ENCODE measurements at regions not wholly inside any gene's neighbourhood (a gene's known extent, or its start where the extent isn't known, plus 50 kb on each side); places are given as distances from the start of the nearest gene placed in this dataset.
A peak's percentile ranks its signal among the peaks of the same experiment; 100 is the strongest.

- no TSS peak for BruUV-seq (replicated peaks)
- H3K79me2 ChIP-seq (ENCODE audit: control insufficient read depth, insufficient read depth, low read length): no peaks in the 10 kb centered on the region
- no peak overlapping the region for H2AFZ ChIP-seq (ENCODE audit: low read depth, low read length)
- H4K20me1 ChIP-seq (replicated peaks; ENCODE audit: control insufficient read depth, extremely low read depth, insufficient read depth, low read length): no peaks in the 10 kb centered on the region
- no peaks in the 10 kb centered on the region for H3K36me3 ChIP-seq (ENCODE audit: control insufficient read depth in 2 of 2, extremely low read depth in 1 of 2, insufficient read depth in 2 of 2, low read length in 2 of 2)
- ChIA-PET CTCF (interaction anchor here (1.3 kb wide), 1 partner anchor 656 kb away, joined by 3 read pairs; no protein-coding TSS in a partner anchor), POLR2A (no interaction called here)
- no peaks in the 10 kb centered on the region for H3K4me1 ChIP-seq (ENCODE audit: control insufficient read depth, extremely low read depth, insufficient read depth, low read length)
- FAIRE-seq (no peak), DNase-seq (ENCODE audit: low read depth, low spot score) (no peak)
- no peak overlapping the region for H3K27ac ChIP-seq (ENCODE audit: insufficient read depth, low read depth, low read length)
- no peak for TF ChIP-seq FOS (IDR thresholded peaks at IDR 0.05; ENCODE audit: borderline replicate concordance, insufficient read depth, low read length)
- no peak for TF ChIP-seq MYC (IDR thresholded peaks at IDR 0.05; ENCODE audit: low read depth, low read length)
- TF ChIP-seq POLR2A (IDR thresholded peaks at IDR 0.05; ENCODE audit: low read depth, low read length): no peak
- TF ChIP-seq JUN (IDR thresholded peaks at IDR 0.05; ENCODE audit: borderline replicate concordance, insufficient read depth, insufficient read length, low read depth): no peak
- TF ChIP-seq POLR2AphosphoS5 (IDR thresholded peaks at IDR 0.05; ENCODE audit: insufficient read depth, low read depth, low read length): no peak
- TF ChIP-seq GATA2 (IDR thresholded peaks at IDR 0.05; ENCODE audit: insufficient read depth, insufficient read length, low read depth, low read length): no peak
- TF ChIP-seq, protein P1, sequence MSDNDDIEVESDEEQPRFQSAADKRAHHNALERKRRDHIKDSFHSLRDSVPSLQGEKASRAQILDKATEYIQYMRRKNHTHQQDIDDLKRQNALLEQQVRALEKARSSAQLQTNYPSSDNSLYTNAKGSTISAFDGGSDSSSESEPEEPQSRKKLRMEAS (IDR thresholded peaks at IDR 0.05; ENCODE audit: insufficient read depth, insufficient read length): no peak
- dilution Hi-C loops (cut with MboI; ENCODE audit: extremely low pct_ligation_motif_present, low sequenced_read_pairs): no loop called here
- no peaks in the 10 kb centered on the region for H3K27me3 ChIP-seq (ENCODE audit: control insufficient read depth in 2 of 2, insufficient read depth in 2 of 2, low read length in 2 of 2)
- no peaks in the 10 kb centered on the region for H3K9me1 ChIP-seq (replicated peaks; ENCODE audit: control insufficient read depth, extremely low read depth, insufficient read depth, low read length)
- intact Hi-C loops (cut with micrococcal nuclease): no loop called here
- H3K9me3 ChIP-seq (replicated peaks; ENCODE audit: control insufficient read depth, insufficient read depth, low read length): no peaks in the 10 kb centered on the region
- H3K9ac ChIP-seq (replicated peaks; ENCODE audit: extremely low read depth, insufficient read depth, low read length): no peak overlapping the region
- H3K4me2 ChIP-seq (ENCODE audit: insufficient read depth, low read length): no peak overlapping the region
- H3K4me3 ChIP-seq (replicated peaks in 1 of 3; ENCODE audit: insufficient read depth in 1 of 3, low read depth in 1 of 3, low read length in 3 of 3): no peak overlapping the region
These were observed 508.4 kb downstream of the TFEC start for GRCh38 chr7:115522174-115522573.

DNA sequence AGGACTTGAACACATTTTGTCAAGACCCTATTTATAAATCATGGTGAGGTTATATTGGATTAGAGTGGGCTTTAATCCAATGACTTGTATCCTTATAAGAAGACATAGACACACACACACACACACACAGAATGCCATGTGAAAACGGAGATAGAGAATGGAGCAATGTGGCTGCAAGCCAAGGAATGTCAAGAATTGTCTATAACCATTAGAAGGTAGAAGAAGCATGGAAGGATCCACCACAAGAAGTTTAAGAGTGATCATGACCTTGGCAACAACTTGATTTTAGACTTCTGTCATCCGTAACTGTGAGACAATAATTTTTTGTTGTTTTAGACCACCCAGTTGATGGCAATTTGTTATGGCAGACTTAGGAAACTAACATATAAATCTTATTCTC is 514.2 kb downstream of the TFEC start:
- H3K4me1 ChIP-seq (ENCODE audit: control insufficient read depth, extremely low read depth, insufficient read depth, low read length): no peaks in the 10 kb centered on the region
- H3K36me3 ChIP-seq (ENCODE audit: control insufficient read depth in 2 of 2, extremely low read depth in 1 of 2, insufficient read depth in 2 of 2, low read length in 2 of 2): no peaks in the 10 kb centered on the region
- FAIRE-seq: peak; percentile 24
- ChIA-PET CTCF (interaction anchor here (0.8 kb wide), 1 partner anchor 27 kb away, joined by 3 read pairs; no protein-coding TSS in a partner anchor), POLR2A (no interaction called here)
- TF ChIP-seq GATA2 (IDR thresholded peaks at IDR 0.05; ENCODE audit: insufficient read depth, insufficient read length, low read depth, low read length): no peak
- no peak for TF ChIP-seq POLR2AphosphoS5 (IDR thresholded peaks at IDR 0.05; ENCODE audit: insufficient read depth, low read depth, low read length)
- TF ChIP-seq, protein P1 (IDR thresholded peaks at IDR 0.05; ENCODE audit: insufficient read depth, insufficient read length): no peak
- TF ChIP-seq FOS (IDR thresholded peaks at IDR 0.05; ENCODE audit: borderline replicate concordance, insufficient read depth, low read length): no peak
- no peak for TF ChIP-seq CTCF (IDR thresholded peaks at IDR 0.05; ENCODE audit: extremely low read depth in 1 of 2, insufficient read depth in 1 of 2, low read depth in 1 of 2, low read length in 2 of 2)
- TF ChIP-seq EZH2 (IDR thresholded peaks at IDR 0.05; ENCODE audit: borderline replicate concordance, low read depth, low read length, severe bottlenecking): no peak
- TF ChIP-seq MYC (IDR thresholded peaks at IDR 0.05; ENCODE audit: low read depth, low read length): no peak
- TF ChIP-seq POLR2A (IDR thresholded peaks at IDR 0.05; ENCODE audit: low read depth, low read length): no peak
- TF ChIP-seq JUN (IDR thresholded peaks at IDR 0.05; ENCODE audit: borderline replicate concordance, insufficient read depth, insufficient read length, low read depth): no peak
- BruUV-seq (replicated peaks): no TSS peak
- H3K79me2 ChIP-seq (ENCODE audit: control insufficient read depth, insufficient read depth, low read length): no peaks in the 10 kb centered on the region
- H3K9me1 ChIP-seq (replicated peaks; ENCODE audit: control insufficient read depth, extremely low read depth, insufficient read depth, low read length): no peaks in the 10 kb centered on the region
- DNase-seq (ENCODE audit: low read depth, low spot score): no peak
- intact Hi-C loops (cut with micrococcal nuclease): no loop called here
- dilution Hi-C loops (cut with MboI; ENCODE audit: extremely low pct_ligation_motif_present, low sequenced_read_pairs): no loop called here
- H4K20me1 ChIP-seq (replicated peaks; ENCODE audit: control insufficient read depth, extremely low read depth, insufficient read depth, low read length): no peaks in the 10 kb centered on the region
- no peak overlapping the region for H3K4me3 ChIP-seq (replicated peaks in 1 of 3; ENCODE audit: insufficient read depth in 1 of 3, low read depth in 1 of 3, low read length in 3 of 3)
- H3K9me3 ChIP-seq (replicated peaks; ENCODE audit: control insufficient read depth, insufficient read depth, low read length): no peaks in the 10 kb centered on the region
- no peaks in the 10 kb centered on the region for H3K27me3 ChIP-seq (ENCODE audit: control insufficient read depth in 2 of 2, insufficient read depth in 2 of 2, low read length in 2 of 2)
- no peak overlapping the region for H3K27ac ChIP-seq (ENCODE audit: insufficient read depth, low read depth, low read length)
- no peak overlapping the region for H2AFZ ChIP-seq (ENCODE audit: low read depth, low read length)
- H3K9ac ChIP-seq (replicated peaks; ENCODE audit: extremely low read depth, insufficient read depth, low read length): no peak overlapping the region
- no peak overlapping the region for H3K4me2 ChIP-seq (ENCODE audit: insufficient read depth, low read length)

Measured in endothelial cell of umbilical vein (primary cell).